GM12875 (cell line): ENCODE measurements at regions not wholly inside any gene's neighbourhood (a gene's known extent, or its start where the extent isn't known, plus 50 kb on each side); places are given as distances from the start of the nearest gene placed in this dataset.

Experiments used
- H3K4me3 ChIP-seq: one replicate; pipeline ENCODE4 v1.5.1; 2011; ENCODE audit warnings: low read depth, low read length, control low read depth
- TF ChIP-seq, protein P1 (sequence below): IDR thresholded peaks from 2 replicates; pipeline ENCODE4 v1.5.1; 2011; ENCODE audit warnings: low read depth, mild to moderate bottlenecking, control low read depth, inconsistent platforms, low read length, moderate library complexity, borderline replicate concordance; ENCODE audit not compliant: insufficient read depth

DNA sequence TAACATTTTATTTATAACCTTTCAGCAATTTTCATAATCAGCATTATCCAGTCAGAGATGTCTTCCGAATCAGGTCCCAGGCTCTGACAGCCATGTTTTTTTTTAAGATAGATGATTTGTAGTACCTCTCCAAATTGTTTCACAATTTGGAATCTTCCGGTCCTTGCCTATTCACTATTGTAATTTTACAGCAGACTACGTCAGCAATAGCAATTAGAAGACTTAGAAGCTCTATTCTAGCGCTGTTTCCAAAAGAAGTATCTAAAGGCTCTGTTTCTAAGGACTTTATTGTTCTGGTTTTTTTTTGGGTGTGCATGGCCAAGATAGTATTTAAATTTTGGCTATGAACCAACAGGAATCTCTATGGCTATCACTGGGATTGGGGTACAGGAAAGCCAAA lies 94.6 kb upstream of the PELI1 start:
- TF ChIP-seq, protein P1, sequence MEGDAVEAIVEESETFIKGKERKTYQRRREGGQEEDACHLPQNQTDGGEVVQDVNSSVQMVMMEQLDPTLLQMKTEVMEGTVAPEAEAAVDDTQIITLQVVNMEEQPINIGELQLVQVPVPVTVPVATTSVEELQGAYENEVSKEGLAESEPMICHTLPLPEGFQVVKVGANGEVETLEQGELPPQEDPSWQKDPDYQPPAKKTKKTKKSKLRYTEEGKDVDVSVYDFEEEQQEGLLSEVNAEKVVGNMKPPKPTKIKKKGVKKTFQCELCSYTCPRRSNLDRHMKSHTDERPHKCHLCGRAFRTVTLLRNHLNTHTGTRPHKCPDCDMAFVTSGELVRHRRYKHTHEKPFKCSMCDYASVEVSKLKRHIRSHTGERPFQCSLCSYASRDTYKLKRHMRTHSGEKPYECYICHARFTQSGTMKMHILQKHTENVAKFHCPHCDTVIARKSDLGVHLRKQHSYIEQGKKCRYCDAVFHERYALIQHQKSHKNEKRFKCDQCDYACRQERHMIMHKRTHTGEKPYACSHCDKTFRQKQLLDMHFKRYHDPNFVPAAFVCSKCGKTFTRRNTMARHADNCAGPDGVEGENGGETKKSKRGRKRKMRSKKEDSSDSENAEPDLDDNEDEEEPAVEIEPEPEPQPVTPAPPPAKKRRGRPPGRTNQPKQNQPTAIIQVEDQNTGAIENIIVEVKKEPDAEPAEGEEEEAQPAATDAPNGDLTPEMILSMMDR = no peak

DNA sequence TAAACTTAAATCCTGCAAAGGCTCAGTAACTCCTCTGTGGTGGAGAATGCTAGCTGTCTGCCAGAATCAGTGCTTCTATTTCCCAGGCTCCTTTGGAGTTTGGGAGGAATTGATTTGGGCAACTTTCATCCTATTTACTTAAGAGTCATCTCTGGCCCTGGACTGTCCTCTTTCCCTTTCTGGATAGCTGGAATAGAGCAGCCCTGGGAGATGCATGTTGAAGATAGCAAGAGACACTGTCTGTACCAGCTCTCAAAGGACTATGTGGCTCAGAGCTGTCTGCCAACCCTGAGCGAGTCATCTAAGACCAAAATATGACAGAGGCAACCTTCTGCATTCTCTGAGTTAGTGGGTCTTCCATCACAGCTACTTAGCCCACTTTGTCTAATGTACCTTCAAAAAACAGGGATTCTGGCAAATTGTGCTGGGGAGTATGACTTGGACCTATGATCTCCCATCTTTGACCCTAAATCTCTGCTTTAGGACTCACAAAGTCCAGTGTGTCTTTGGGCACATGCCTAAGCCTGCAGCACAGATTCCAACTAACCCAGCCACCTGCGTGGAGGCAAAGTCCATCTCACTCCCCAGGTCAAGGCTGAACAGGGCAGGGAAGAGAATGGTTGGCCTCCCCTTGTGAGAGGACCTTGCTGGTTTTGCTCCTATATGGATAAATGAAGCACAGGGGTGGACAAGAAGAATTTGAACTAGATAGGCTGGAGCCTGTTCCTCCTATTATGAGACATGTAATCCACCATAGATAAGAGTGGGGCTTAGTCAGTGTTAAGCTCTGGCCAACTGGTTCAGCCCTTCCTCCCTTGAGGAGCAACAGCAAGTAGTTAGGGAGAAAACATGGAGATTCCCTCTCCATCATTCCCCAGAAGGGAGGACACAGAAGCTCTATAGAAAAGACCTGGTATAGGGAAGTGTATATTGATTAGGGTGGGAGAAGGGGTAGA lies 99.1 kb upstream of the PELI1 start:
- TF ChIP-seq, protein P1 = no peak
- no peak overlapping the region for H3K4me3 ChIP-seq

More for the DNA sequence above, 94.6 kb upstream of the PELI1 start:
- H3K4me3 ChIP-seq = no peak overlapping the region

DNA sequence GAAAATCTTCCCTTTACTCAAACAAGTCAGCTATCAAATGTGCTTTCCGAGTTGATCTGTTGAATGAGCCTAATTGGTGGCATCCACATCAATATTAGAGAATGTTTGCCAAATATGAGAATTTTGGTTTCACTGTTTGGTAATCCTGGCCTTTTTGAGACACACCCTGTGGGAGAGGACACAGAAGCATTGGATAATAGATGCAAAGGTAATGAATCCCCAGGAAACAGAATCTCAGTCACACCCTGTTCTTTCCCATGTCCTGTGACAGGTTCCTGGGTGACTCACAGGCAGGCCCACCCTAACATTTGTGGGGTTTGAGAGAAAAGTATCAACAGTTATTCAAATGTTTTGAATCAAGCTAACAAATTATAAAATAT lies 99.8 kb upstream of the PELI1 start:
- TF ChIP-seq, protein P1 = no peak
- no peak overlapping the region for H3K4me3 ChIP-seq

DNA sequence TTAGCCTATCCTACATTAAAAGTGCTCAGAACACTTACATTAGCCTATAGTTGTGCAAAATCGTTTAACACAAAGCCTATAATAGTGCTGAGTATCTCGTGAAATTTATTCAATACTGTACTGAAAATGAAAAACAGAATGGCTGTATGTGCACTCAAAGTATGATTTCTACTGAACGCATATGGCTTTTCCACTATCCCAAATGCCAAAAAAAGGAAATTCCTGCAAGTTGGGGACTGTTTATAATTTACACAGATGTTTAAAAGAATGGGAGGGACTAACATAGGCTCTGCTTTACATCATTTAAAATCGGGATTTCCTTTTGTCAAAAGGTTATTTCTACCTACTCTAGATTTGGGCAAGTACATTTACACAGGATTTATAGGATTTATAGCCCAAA lies 101.4 kb upstream of the PELI1 start:
- no peak overlapping the region for H3K4me3 ChIP-seq
- TF ChIP-seq, protein P1 = no peak

DNA sequence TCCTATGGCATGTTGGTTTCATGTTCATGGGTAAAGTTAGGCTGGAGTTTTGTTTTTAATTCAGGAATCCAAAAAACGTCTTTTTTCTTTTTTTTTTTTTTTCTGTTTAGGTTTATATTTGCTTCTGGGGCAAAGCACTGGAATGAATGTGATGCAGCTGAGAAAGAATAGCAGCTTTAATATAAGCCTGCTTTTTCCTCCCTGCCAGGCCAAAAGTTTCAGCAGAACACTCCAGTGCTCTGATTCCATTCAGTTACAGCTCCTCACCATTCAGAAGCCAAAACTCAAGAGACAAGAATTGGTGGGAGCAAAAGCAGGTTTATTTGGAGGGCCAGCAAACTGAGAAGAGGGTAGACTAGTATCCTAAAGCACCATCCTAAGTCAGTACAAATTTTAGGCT lies 102.7 kb upstream of the PELI1 start:
- TF ChIP-seq, protein P1 = no peak
- H3K4me3 ChIP-seq = no peak overlapping the region

DNA sequence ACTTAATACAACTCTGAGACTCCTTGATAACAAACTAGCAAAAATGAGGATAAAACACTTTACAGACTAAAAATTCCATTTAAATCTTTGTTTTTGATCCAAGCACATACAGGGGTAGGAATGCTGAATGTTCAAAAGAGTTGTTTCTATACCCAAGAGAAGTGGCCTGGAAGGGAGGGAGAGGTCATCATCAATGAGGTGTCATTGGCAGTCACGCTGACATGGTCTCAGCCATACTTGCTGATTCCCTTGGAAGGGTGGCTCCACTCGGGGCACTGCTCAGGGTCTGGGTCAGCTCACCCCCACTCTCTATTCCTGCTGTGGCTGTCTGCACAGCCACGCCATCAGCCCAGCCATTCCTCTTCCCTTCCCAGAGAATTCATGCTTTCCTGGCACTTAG lies 105.2 kb upstream of the PELI1 start:
- TF ChIP-seq, protein P1 = no peak

DNA sequence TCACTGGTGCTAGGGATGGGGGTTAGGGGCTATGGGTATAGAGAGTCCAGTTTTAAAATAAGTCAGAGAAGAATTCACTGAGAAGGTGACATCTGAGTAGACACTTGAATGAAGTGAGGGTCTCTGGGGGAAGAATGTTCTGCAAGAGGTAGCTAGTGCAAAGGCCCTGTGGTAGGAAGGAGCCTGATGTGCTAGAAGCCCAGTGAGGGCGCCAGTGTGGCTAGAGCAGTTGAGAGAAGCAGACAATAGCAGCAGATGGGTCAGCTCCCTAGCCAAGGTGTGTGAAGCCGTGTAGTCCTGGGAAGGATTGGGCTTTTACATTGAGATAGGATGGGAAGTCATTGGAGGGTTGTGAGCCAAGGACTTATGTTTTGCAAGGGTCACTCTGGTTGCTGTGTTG lies 105.8 kb upstream of the PELI1 start:
- TF ChIP-seq, protein P1 = no peak

More for the DNA sequence above, 105.2 kb upstream of the PELI1 start:
- H3K4me3 ChIP-seq = no peak overlapping the region

More for the DNA sequence above, 105.8 kb upstream of the PELI1 start:
- no peak overlapping the region for H3K4me3 ChIP-seq
